ENCODE measurements at regions not wholly inside any gene's neighbourhood (a gene's known extent, or its start where the extent isn't known, plus 50 kb on each side); places are given as distances from the start of the nearest gene placed in this dataset.
"Not testable (repeated sequence)": the region's sequence is repeated elsewhere in the genome, so short reads cannot be mapped to it uniquely, and the experiment has no call there.

DNA sequence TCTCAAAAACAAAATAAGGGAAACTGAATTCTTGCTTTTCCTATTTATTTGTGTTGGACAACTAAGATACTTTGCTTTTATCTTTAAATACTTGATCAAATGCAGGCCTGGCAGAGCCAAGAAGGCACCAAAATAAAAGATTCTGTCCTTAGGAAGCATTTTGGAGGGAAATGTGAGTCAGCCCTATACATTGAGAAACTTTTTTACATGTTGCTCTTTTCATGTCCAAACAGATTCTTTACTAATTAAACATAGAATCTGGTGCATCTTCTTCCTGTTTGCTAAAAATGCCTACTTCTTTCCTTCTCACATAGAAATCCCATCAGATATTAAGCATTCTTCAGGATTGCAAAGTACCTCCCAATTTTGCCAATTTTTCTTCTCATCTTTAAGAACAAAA, 1160.4 kb downstream of the EFNA5 start:
- DNase-seq: no peak

DNA sequence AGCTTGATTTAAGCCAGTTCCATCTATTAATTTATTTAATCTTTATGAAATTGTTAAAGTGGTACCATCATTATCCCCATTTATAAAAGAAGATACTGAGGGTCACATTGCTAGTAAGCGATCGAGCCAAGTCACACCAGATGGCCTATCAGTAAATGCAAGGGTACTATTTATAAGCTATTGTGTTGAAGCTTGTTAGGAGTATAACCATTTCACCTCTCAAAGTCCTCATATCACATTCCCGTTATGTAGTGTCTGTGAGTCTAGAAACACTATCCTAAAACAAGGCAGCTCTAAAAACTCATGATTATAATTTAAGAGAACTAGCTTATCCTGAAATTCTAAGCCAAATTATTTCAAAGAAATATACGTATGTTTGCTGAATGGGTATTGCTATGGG, 1161.8 kb downstream of the EFNA5 start:
- DNase-seq: no peak

DNA sequence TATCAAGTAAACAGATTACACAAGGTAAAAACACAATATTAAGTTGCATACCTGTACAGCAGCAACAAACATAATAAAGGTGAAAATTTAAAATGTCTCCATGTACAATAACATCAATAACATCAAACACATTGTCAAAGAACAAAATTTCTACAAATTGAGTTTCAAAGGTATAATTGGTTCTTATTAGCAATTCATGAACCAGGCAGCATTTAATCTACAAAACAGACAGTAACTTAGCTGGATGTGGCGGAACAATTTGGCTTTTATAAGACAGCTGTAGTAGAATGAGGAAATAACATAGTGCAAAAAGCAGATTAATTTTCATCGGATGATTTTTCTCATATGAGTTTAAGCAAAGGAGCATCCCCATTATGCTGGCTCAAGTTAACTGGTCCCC, 1176.8 kb downstream of the EFNA5 start:
- DNase-seq: no peak

DNA sequence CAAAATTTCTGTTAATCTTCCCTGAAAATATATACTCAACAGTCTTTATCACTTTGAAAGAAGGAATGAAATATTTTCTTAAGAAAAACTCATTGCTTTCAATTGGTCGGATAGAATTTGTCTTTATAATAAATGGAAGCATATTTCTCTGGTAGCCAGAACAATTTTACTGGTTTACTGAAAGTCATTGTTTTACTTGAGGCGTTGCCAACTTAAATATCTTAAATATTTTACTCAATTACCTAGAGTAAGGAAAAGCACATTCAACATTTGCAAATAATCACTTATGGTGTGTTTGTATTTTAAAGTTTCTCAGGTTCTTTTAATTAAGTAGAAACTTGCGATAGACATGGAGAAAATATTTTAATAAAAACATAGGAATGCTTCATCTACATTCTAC, 1181.7 kb downstream of the EFNA5 start:
- DNase-seq: no peak

DNA sequence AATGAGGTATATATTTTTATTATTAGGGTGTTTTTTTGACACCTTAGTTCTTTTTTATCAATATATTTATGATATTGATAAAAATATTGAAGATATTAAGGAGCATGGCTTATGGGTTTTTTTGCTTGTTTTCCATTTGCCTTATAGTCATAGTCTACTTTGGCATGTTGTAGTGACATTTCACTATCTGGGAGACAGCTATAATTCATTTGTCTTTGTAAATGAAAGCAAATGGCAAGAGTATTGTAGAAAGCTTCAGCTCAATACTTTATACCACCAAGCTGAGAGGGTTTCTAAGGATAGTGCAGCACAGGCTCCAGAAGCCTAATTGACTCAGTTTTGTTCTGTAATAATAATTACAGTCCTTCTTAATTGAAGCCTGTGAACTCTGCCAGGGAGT, 1182.3 kb downstream of the EFNA5 start:
- no peak for DNase-seq

DNA sequence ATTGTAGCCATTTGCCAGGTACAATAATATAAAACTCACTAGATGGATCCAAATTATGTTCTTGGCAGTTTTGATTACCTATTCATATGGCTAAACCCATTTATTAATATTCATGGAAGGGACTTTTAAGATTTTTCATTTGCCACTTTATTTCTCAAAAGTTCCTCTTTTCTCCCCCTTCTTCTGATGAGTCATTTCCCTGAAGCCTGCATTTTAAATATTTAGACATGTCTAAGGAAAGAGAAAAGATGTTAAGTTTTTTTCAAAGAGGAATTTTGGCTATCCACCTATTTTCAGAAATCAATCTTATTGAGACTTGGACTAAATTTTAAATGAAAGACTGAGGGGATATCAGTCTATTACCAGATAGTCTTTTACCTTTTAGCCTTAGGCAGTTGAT, 1189.4 kb downstream of the EFNA5 start:
- DNase-seq: no peak

DNA sequence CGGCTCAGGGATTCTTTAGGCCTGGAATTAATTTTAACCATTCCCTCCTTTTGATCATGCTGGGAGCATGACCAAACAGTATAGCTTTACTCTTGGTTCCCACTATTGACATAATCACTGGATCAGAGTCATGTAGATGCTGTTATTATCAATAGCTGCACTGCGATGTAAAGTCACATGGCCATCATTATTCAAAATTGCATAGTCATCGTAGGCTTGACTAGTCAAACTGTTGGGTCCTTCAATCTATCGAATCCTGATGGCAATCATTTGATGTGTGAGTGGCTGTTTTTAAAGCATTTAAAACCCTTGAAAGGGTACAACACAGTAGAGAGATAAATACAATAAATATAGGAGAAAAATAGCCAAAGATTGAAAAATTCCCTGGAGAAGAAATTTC, 1194.1 kb downstream of the EFNA5 start:
- DNase-seq: no peak

DNA sequence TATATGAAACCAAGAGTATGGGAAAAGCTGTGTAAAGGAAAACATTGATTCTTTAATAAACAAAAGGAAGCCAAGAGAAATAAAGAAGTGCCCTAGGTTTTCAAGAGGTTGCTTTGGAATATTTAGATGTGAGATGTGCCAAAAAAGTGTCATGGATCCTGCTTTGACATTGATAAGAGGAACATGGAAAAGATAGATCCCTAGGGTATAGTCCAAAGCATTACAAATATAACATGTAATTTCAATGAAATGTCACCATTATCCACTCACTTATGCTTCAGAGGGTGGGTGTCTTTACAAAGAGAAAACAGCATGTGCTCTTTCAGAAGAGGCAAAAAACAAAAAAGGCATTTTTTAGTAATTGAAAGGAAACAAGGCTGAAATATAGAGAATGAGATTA, 1196.7 kb downstream of the EFNA5 start:
- no peak for DNase-seq

DNA sequence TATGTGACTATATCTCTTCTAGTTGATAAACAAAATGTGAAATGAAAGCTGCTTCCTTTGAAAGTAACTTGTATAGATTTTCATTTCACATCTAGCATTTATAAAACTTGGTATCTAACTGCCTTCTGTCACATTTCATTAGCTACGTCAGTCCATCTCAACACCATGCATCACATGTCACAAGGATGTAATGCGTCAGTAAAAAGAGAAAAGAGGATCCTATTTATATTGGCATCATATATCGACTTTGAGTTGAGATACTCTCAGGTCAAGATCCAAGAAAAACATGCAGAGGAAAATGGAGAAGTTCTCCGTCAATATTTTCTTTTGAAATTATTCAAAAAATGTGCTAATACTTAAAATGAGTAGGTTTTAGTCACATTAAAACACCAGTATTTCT, 1211.2 kb downstream of the EFNA5 start:
- no peak for DNase-seq

DNA sequence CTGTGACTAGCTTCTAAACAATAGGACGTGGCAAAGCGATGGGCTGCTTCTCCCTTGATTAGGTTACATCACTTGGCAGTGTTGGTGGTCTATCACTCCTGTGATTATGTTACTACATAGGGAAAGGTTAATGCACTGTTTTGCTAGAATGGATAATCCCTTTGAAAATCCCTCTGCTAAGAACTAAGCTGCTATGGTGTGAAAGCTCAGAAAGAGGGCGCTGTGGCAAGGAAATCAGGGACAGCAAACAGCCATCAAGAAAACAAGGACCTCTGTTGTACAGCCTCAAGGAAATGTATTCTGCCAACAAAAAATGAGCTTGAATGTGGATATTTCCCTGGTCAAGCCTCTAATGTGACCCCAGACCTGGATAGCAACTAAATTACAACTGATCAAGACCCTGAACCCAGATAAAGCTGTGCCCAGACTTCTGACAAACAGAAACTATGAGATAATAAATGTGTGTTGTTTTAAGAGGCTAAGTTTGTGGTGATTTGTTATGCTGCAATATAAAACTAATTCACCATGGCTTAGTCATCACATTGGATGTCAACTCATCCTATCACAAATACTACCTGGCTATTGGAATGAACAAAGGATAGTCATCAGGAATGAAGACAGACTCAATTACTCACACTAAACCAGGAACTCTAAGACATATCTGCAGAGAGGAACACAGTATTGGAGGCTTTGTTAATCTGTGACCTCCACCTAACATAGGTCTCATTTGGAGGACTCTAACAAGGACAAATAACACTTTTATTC, 1215.9 kb downstream of the EFNA5 start:
- DNase-seq: no peak

DNA sequence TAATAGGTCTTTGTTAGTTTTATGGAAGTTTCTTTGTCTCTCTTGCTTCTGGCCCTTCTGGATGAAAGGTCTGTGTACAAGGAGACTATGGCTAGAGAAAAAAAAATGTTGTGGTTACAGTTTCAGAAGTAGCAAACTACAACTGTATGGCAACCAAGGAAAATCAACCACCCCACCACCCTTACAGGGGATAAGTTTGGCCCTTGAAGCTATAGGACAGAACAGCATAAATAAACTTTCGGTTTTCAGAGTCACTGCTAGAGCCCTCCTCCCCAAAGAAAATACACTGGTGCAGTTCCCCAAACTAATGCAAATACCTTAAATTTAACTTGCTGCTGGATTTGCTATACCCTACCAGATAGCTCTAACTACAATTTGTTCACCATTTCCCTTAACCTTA, 1216.7 kb downstream of the EFNA5 start:
- DNase-seq: no peak

DNA sequence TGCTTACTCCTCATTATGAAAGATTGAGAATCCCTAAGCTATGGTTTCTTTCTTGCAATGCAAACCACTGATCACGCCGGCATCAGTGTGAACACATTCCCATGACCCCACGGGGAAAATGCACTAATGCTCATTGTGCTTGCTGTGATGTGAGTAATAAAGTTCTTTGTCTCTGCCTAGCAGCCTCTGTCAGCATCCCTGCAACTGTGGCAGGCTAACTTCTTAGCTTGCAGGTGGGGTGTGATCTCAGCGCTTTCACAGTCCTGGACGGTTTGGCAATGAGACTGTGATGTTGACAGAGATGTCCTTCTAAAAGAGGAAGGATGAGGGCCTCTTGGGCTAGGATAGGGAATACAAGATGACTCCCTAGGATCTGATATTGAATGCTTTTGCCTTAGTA, 1218.7 kb downstream of the EFNA5 start:
- no peak for DNase-seq

DNA sequence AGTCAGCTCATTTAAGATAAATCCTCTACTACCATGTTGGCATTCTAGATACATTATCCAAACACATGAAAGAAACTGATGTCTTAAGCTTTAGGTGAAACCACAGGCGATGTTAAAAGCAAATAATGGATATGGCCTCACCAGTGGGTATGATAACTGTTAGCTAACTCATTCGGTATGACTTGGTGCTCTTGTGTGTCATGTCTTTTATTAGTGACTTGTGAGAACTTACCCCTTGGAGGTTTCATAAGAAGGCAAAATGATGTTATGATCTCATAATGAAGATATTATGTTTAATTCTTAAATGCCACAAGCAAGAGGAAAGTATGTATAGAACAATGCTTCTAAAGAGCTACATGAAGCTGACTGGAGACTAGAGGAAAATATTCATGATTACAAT, 1227.0 kb downstream of the EFNA5 start:
- DNase-seq: no peak

DNA sequence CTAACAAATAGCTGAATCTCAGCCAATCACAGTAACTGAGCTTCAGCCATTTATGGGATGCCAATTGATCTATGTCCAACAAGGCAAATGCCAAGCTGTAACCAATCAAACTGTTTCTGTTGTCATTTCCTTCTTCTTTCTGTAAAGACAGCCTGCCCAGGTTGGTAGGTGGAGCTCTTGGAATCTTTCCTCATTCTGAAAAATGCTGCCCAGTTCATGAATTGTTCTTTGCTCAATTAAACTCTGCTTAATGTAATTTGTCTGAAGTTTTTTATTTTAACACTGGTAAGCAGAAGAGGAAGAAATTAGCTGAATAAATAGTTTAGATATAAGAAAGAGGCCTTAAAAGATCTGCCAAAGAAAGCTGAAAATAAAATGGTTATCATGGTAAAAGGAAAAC, 1235.6 kb downstream of the EFNA5 start:
- no peak for DNase-seq

DNA sequence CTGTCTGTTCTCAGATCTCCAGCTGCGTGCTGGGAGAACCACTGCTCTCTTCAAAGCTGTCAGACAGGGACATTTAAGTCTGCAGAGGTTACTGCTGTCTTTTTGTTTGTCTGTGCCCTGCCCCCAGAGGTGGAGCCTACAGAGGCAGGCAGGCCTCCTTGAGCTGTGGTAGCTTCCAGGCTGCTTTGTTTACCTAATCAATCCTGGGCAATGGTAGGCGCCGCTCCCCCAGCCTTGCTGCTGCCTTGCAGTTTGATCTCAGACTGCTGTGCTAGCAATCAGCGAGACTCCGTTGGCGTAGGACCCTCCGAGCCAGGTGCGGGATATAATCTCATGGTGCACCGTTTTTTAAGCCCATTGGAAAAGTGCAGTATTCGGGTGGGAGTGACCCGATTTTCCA, 1240.0 kb downstream of the EFNA5 start:
- DNase-seq: not testable (repeated sequence)

DNA sequence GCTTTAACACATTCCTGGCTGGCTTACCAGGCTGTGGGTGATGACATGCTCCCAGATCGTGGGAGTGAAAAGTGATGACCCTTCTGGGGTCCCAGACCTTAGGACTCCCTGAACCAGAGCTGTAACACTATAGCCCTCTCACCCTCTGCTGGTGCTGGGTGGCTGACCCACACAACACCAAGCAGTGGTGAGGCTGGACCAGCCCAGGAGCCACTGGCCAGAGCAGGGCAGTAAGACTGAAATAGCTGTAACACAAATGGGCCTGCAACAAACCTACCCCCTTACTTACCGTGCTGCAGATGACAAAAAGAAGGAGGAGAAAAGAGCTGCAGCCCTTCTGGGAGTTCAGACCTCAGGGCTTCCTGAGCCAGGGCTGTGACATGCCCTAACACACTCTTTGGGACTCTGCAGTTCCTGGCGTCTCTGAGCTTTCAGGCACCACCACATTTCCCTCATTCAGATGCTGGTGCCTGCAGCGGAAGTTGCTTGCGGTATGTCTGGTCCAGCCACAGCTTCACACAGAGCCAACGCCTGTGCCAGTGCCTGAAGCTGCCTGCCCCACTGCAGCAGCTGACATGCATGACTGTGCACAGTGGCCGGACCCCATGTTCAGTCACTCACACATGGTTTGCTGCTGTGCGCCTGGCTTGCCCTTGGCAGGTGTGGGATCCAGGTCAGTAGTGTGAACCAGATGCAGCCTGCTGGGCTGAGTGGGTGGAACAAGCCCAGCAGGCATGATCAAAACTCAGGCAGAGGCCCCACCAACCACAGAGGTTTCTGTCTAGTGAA, 1247.4 kb downstream of the EFNA5 start:
- no peak for DNase-seq

DNA sequence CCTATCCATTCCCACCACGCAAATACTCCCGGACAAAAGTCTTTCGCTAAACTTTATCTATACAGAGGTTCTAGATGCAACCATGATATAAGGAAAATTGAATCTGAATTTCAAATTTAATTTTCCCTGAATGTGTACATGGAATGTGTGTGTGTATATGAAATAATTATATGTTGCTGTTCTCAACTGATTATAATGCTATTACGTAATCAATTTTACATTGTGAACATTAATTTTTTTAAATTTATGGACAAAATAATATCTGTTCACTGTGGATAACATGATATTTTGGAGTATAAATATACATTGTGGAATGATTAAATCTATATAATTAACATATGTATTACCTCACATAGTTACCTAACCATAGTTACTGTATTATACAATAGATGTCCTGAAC, 1250.6 kb downstream of the EFNA5 start:
- DNase-seq: no peak

DNA sequence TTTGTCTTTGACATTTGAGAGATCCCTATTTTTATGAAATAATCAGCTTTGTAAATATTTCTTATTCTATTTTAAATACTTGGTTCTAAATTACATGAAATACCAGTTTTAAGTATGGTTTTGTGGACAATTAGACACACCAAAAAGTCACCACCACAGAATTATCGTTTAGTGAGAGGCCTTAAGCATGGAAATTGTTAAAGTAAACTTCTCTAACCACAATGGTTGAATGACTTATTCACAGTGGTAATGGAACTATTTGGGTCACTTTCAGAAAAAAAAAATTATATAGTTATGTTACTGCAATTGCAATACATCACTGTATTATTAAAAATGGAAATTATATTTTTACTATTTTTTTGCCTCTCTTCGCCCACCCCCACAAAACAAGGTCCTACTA, 1252.5 kb downstream of the EFNA5 start:
- no peak for DNase-seq

DNA sequence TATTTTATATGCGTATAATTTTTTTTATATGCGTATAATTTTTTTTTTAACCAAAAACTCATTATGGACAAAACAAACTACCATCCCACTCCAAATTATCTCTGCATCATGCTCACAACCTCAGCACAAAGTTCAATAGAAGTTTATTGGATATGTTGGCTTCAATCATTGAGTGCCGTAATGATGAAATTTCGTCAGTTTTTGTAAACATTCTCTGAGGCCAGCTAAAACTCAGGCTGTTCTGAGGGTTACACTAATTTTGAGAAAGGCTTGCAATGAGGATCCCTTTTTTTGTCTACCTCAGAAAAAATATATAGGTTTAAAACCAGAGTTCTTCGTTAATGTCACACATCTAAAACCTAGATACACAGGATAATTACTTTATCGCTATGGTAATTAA, 1253.2 kb downstream of the EFNA5 start:
- DNase-seq: no peak

DNA sequence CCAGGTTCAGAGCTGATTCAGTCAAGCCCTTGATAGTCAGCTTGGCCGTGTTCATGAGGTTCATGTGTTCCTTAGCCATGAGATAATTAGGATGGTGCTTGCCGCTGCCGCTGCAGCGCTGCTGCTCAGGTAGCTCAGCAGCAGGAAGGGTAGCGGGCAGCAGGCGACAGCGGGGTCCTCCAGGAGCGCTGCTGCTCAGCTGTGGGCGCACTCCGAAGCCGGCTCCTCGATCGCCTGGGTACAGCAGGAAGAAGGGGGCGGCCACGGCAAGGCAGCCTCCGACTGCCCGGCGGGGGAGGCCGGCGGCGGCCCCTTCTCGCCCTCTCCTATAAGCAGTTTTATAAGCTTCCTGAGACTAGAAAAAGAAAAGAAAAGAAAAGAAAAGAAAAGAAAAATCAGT, 1253.6 kb downstream of the EFNA5 start:
- no peak for DNase-seq

DNA sequence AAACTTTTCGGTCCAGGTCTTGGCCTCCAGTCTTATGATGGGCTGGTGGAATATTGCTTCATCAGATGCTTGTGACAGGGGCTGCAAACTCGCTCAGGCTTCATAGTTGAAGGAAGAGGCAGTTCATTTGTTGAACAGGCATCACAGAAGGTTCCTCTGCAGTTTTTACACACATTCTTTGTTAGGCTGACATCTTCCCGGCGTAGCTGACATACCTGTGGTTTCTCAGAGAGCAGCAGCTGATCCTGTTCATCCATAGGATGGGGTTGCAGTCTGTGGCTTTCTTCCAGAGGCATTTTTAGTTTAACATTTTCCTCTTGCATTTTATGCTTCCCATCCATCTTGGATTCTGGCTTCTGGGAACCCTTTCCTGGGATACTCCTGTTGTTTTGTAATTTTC, 1255.2 kb downstream of the EFNA5 start:
- DNase-seq: no peak

DNA sequence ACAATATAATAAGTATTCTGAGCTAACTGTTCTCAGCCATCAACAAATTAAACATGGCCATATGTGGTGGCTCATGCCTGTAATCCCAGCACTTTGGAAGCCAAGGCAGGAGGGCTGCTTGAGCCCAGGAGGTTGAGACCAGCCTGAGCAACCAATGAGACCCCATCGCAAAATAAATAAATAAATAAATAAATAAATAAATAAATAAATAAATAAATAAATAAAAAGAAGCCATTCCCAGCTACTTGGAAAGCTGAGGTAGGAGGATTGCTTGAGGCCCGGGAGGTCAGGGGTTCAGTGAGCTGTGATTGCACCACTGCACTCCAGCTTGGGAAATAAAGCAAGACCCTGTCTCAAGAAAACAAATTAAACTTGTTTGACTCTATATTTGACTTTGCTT, 1256.4 kb downstream of the EFNA5 start:
- no peak for DNase-seq

DNA sequence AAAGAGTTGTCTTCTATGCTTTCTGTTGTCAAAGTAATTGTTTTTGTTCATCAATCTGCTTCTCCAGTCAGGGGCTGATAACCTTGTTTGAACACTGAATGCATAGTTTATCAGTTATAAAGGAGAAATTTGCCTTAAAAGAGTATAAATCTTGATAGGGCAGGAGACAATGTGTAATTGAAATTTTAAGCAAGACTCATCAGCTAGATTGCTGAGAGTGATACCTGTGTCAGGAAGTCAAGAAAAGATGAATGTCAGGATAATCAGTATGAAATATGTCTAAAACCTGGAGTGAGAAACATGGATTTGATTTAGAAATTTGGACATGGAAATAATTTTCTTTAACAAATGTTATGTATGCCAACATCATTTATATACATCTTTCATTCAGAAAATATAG, 1258.1 kb downstream of the EFNA5 start:
- DNase-seq: no peak

DNA sequence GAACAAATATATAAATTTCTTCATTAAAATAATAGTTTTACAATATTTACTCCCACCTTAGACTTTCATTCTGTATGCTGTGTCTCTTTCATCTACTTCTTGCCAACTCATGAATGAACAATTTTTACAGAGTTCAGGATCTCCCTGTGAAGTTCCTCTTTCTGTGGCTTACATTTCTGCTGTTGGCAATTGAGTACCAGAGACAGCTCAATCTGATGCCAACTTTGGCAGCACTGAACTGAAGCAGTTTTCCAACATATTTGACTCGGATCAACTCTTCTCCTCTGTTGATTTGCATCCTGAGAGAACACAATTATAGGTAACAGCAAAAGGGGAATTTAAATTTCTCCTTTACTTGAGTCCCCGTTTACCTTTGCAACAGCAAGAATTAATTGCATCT, 1262.2 kb downstream of the EFNA5 start:
- no peak for DNase-seq

DNA sequence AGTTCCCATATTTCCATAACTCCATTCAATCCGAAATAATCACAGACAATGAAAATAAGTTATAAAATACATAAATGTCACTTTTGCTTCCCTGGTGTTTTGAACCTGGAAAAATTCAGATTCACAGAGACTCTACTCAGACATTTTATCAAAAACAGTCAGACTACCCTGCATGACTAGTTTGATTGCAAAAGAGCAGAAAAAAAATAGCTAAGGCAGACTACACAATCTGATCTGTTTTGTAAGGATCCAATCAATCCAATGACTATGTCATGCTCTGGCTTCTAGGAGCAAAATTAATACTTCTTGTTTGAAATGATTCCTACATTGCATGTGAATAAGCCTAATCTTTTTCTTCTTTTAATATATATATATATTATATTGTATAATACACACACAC, 1262.6 kb downstream of the EFNA5 start:
- DNase-seq: no peak

Measured in CD4-positive, alpha-beta T cell treated with Interferon alpha-2 for 1 hour (primary cell).